GM20431 (cell line): ENCODE measurements at regions not wholly inside any gene's neighbourhood (a gene's known extent, or its start where the extent isn't known, plus 50 kb on each side); places are given as distances from the start of the nearest gene placed in this dataset.
"Not testable (repeated sequence)": the region's sequence is repeated elsewhere in the genome, so short reads cannot be mapped to it uniquely, and the experiment has no call there.

Experiments
- in situ Hi-C: fragments of 300-500 bp; cut with MseI, MboI; formaldehyde crosslinking; loops from one replicate; pipeline ENCODE4 v1.15.0; 2020; ENCODE audit warnings: low sequenced_read_pairs; ENCODE audit not compliant: unreplicated experiment

DNA sequence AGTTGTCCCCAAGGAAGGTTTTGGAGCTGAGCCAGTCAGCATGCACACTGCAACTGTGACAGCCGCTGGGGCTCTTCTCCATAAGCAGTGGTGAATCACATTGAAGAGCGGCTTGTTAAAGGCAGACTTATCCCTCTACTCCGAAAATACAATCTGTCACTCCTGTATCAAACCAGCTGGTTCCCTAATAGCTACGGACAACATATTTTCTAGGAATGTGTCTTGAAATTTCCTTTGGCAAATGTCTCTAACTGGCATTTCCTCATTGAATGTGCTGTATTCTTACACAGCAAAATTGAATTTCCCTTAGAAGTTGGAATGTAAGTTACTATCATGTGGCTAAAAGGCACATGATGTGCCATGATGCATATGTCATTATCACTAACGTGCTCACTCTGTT is 104.0 kb upstream of the GPR12 start:
- in situ Hi-C loops: no loop called here

DNA sequence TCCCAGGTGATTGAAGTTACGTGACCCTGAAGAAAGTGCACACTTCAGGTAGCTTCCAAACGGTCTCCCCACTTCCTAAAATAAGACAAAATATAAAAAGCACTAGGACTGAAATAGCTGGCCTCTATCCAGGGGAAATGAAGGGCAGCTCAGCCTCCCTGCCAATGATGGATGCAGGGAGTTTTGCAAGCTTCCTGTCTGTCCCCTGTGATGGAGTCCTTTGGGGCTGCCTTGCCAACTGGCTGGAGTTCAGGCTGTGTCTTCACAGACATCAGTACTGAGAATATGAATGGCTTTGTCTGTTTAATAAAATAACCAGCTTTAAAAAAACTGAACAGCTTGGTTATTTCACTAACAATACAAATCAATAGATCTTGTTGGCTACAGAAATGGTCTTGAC is 101.4 kb upstream of the GPR12 start:
- in situ Hi-C loops: no loop called here

DNA sequence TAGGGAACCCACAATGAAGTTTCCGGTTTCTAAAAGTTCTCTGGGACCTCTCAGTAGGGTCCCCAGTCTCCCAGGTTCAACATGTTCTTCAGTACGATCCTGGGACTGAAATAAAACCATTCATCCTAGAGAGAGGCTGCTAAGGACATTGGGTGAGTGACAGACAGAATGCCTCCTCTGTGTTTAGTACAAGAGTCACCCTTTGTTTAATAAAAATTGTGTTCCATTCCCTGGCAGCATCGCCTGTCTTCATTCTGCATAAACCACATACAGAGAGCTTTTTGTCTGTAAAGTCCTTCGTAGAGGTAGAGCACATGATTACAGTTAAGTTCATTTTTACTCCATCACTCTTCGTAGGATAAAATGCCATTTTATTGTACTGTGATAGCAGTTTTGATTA is 95.3 kb upstream of the GPR12 start:
- in situ Hi-C loops: no loop called here

DNA sequence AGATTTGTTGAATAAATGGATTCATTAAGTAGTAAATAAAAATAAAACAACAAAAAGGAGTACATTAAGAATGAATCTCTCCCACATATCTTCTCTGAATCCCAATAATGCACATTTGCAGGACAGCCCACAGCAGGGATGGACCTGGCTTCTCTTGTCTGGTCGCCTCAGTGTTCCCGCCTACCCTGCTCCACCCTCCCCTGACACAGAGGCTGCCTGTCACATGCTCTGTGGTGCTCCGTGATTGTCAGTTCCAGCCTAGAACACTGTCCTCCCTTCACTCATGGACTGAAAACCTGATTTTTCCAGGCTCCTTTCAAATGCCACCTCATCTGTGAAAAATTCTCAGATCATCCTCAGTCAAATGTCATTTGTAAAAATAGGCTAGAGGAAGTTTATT is 94.5 kb upstream of the GPR12 start:
- in situ Hi-C loops: no loop called here

DNA sequence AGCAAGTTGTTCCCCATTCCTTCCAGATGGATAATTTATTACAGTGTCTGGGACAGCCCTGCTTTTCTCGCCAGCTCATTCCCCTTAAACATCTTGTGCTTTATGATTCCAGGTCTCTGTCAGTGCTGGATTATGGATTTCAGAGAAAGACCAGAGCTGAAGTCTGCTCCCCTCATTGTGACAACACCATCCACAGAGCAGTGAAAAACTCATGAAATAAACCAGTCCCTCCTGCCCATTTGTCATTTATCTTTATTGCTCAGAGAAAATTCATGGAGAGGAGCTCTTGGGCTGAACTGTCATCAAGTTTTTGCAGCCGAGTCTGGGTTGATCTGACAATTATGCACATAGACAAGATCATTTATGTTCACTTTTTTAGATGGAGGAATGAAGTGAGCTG is 92.7 kb upstream of the GPR12 start:
- in situ Hi-C loops: no loop called here

DNA sequence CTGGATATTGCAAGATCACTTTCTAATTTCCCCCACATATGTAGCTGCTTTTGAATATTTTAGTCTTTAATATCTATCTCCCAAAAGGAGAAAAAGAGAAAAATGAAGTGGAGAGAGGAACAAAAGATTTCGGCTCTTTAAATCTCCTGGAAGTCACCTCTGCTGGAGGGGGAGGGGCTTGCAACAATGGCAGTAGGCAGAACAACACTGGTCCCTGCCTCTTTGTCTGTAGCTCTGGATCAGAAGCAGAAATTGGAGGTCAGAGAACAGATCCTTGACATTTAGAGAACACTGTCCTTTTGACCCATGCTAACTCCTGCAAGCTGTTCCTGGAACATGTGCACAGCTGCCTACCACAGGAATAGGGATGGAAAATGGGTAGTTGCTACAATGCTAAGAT is 86.7 kb upstream of the GPR12 start:
- in situ Hi-C loops: no loop called here

DNA sequence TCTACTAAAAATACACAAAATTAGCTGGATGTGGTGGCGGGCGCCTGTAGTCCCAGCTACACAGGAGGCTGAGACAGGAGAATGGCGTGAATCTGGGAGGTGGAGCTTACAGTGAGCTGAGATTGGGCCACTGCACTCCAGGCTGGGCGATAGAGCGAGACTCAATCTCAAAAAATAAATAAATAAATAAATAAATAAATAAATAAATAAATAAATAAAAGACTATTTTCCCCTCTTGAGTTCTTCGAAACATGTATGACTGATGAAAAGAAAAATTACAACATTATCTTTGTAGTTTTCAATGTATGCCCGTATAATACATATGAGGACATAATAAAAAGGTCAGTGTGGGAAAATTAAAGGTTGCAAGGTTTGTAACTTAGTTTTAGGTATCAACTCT is 84.5 kb upstream of the GPR12 start:
- in situ Hi-C loops: not testable (repeated sequence)

DNA sequence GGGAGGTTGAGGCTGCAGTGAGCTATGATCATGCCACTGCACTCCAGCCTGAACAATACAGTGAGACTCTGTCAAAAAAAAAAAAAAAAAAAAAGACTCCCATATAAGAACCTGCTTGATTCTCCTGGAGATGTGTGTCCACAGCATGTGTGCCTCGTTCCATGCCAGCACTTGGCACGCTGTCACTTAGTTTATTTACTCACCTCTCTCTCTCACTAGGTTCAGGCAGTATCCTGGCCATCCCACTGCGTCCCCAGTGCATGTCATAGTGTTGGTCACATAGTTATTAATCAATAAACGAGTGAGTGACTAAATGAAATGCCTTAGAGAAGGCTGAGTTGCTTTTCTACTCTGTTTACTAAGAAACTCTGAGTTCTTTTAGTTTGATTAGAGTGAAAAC is 79.1 kb upstream of the GPR12 start:
- in situ Hi-C loops: no loop called here

DNA sequence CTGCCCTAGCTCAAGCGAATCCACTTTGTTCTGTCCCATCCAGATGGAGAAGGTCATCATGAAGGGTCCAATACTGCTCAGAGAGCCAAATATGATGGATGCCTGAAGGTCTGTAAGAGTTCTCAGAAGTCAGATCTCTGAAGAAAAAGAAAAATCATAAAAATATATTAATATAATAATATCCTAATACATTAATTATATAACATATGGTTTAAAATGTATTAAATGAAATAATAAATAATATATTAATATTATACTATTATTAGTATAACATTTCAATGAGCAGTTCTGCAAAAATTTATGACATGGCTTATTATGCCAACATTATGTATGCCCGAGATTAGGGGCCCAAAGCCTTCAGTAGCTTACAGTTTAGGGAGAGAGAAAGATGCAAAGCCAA is 78.2 kb upstream of the GPR12 start:
- in situ Hi-C loops: no loop called here

DNA sequence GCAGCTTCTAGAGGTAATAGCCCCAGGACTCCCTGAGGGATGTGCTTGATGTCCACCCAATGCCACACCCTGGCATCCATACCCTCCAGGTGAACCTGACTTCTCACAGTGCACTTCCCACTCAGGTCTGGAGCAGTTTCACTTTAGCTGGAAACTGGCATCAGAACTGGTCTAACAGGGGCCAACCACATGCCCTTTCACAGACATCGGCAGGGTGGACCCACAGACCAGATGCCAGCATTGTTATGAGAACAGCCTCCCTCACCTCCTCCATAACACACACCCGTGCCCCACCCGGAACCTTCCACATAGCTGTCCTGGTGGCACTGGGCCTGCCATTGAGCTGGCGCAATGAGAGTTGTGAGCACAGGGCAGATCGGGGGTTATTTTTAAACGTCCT is 77.4 kb upstream of the GPR12 start:
- in situ Hi-C loops: no loop called here

DNA sequence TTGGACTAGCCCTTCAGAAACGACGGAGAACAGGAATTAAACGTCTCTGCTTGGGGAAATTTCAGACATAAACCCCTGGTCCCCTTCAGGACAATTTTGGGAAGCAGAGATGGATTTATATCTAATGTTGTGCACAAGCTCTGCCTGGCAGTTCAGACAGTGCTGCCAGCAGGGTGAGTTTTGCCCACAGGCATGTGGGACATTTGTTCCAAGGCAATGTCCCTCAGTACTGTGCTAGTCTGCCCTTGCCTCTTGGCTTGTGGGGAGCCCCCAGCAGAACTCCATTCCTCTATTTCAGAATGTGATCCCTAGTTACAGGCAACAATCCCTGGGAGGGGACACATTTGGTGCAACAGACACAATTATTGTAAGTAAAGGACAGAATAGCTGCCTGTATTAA is 76.5 kb upstream of the GPR12 start:
- in situ Hi-C loops: no loop called here

DNA sequence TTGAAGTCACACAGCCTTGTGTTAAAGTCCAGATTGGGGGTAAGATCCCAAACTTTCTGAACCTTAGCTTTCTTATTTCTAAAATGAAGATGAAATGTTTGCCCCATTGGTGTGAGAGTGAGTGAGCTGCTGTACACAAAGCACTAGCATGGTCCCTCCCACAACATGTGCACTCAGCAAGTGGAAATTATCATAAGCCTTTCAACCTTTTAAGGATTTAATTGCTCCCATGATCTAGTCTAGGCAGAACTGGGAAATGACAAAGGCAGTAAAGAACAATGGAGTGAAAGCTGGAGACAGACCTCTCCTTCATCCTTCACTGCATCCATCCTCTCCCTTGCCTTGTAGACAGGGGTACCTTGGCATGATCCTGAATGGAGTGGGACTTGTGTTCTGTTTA is 76.0 kb upstream of the GPR12 start:
- in situ Hi-C loops: no loop called here

DNA sequence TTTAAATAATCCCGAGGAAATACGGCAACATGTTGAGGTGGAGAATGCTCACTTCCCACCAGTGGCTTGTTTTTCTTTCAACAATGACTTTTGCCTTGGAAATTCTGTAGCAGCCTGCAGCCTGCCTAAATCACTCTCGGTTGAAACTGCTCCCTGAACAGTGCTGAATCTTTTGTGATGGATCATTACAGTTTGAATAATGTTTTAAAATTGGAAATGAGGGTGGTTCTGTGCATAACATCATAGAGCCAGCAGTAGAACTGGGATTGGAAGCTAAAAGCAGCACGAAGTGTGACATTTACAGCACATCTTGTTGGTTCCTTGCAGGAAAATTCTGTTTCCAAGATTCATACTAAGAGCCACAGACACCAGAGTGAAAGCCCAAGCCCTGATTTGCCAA is 74.1 kb upstream of the GPR12 start:
- in situ Hi-C loops: no loop called here

DNA sequence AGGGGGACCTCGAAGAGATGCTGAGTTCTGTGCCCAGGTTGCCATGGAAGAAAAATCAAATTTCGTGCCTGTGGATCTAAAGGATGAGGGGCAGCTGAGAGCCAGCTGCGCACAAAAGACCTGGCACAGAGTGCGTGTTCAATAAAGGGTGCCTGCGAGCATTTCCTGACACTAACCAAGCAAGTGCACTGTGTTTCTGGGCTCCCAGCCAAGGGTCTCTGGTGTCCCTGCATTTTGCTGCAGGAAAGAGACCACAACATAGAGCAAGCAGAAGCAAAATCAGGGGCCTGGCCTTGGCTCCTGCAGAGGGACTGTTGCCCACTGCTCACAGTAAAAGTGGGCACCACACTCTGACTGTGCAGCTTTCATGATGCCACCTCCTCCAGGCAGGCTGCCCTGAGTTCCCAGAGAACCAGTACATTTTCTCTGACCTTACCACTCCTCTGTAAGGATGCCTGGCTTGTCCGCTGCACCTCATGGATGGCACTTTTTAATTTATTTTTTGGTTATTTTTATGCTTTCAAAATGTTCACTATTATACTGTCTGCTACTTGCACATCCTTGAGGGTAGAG is 70.8 kb upstream of the GPR12 start:
- in situ Hi-C loops: no loop called here

DNA sequence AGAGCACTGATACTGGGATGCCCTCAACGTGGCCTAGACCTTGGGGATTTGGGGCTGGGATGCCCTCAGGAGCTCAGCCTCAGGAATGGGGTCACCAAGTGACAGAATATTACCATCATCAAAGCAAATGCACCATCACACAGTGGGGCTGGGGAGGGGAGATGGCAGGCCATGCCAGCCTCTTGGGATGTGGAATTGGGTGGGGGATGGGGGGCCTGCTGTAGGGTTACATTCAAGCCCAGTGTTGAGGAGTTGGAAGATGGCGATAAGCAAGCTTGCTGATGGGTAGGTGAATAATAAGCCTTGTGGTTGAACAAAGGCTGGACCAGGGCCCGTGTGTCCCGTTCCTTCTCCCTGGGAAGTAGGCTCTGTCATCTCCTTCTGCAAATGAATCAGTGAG is 69.1 kb upstream of the GPR12 start:
- in situ Hi-C loops: no loop called here

DNA sequence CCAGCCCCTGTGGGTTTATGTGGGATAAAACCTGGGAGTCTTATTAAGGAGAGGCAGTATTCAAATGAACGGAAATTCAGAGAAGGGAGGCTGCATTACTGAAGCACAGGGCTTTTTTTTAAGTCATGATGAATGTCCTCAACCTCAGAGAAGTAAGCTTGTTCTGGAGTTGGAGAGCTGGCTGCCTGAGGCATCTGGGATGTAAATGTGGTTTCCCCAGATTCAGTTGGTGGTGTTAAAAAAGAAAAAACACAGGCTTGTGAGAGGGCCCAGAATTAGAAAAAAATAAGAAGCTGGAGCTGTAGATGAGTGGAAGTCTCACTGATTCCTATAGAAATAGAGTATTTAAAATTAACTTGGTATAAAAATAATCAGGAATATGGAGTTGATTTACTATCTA is 64.0 kb upstream of the GPR12 start:
- in situ Hi-C loops: no loop called here

DNA sequence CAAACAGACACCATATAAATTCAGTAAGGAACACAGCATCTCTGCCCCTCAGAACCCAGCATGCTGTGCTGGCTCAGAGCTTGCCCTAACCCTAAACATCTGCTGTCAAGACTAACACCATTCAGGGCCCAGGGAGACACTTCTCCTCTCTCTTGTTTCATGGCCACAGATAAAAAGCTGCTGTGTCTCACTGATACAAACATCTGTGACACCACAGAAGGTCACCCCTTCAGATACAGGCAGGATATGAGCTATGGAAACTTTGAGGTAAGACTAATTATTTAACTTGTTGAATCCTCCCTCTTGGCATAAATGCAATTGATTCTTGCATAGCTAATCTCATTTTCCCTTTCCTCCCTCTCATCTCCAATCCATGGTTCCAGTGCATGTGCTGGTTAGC is 61.6 kb upstream of the GPR12 start:
- in situ Hi-C loops: no loop called here

DNA sequence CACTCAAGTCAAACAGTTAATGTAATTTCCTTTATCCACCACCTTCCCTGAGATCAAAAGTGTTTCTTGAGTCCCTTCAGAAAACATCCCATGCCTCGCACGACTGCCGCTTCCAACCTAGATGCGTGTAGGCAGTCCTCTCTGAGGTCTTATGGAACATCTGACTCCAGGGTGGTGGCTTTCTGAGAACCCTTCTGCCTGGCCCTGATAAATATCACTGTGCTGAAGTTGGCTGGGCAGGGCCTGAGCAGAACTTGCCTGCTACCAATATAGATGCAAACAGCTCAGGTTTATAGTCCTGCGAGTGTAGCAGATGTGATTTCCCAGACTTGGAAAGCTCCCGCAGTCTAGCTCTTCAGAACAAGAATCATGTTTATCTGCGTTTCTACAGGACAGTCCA is 61.1 kb upstream of the GPR12 start:
- in situ Hi-C loops: no loop called here

DNA sequence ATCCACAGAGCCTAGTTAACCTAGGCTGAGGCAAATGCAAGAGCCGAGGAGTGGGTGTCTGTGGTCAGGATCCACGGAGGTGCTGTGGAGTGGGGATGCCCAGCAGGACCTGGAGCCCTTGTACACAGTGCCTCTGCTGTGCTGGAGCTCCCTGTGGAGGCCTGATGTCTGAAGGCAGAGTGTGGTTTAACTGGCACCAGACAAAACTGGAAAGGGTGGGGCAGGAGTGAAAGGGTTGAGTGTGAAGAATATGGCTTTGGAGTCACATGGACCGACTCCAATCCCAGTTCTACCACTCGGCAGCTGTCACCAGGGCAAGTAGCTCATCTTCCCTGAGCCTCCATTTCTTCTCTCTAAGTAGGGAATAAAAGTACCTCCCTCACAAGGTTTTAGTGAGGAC is 60.3 kb upstream of the GPR12 start:
- in situ Hi-C loops: no loop called here

DNA sequence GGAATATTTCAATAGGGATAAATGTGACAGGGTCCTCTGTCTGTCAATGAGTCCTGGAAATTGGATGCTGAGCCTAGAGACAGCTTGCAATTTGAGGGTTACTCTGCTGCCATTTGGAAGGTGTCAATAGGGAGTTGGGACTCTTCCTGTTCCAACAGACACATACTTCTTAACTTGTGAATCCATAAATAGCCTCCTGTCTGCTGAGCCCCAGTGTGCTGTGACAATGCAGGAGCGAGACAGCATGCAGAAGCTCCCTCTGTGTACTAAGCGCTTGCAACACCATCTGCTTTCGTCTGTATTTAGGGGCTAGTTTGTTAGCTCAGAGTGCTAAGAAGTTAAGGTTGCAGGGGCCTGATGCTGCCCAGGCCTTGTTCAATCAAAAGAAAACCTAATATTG is 58.5 kb upstream of the GPR12 start:
- in situ Hi-C loops: no loop called here

DNA sequence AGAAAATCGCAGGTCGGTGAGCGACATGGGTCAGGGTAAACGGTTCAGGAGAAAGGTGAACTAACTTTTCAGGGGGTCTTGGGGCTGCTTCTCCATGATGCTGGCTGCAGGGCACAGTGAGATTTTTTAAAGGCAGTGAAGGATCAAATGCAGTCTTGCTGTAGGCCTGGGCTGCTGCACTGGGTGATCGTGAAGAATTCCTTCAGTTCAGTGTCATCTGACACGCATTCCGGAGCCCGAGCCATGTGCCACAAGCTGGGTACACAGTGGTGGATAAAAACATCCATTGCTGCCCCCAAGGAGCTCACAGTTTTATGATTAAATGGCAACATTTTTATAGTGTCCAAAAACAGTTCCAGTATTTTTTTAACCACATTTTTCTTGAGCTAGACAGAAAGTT is 56.3 kb upstream of the GPR12 start:
- in situ Hi-C loops: no loop called here

DNA sequence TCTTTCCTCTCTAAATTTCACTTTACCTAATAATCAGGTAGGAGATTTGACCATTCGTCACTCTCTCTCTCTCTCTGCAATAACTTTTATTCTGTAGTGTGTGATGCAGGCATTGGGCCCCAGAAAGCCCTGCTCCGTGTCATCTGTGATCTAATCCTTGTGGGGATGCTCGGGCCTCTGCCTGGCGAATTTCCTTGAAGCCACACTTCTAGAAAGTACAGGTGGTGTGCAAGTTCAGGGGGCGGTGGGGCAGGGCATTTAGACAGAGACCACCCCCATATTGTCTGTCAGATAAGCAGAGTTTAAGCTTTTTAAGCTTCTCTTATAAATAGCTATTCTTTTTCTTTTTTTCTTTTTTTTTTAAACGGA is 53.4 kb upstream of the GPR12 start:
- in situ Hi-C loops: no loop called here

DNA sequence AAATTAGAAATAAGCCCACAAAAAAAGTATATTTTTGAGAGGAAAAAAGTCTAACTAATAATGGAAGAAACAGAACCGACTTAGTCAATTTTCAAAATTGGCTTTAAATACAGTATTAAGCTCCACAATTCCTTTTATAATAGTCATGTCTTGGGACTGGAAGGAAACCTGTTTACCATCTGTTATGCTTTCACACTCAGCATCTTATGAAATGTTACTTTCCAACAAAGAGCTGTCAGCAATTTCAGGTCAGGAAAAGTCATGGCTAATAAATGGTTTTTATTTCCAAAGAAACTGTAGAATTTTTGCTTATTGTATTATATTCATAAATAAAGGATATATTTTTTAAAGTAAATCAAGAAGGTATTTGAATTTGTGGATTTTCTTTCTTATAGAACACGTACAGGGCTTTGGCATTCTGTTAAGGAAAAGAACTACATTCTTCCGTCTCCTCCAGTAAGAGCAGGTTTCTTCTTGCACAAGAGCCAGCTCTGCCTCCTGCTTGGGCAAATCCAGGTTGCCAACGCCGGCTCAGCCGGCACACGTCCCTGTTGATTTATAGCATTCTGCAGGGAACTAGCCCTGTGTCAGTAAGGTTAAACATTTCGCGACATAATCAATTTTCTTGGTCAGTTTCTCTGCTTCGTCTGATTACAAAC is 52.9 kb upstream of the GPR12 start:
- in situ Hi-C loops: no loop called here
